ENCODE measurements at regions not wholly inside any gene's neighbourhood (a gene's known extent, or its start where the extent isn't known, plus 50 kb on each side); places are given as distances from the start of the nearest gene placed in this dataset.

DNA sequence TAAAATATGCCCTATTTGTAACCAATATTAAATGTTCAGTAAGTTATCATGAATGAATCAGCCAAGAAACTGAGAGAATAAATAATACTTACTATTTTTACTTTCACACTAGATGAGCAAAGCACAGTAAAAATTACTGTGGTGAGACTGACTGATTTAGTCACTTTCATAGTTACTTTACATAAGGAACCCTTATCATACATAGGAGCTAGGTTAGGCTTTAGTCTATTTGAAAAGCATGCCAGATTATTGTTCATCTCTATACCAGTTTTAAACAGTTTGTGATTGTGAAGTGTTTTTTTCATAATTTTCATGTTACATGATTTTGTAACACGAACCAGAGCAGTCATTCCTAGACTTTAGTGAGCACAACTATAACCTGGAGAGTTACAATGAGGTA lies 80.7 kb upstream of the MAGI2 start:
- TF ChIP-seq, protein P1, sequence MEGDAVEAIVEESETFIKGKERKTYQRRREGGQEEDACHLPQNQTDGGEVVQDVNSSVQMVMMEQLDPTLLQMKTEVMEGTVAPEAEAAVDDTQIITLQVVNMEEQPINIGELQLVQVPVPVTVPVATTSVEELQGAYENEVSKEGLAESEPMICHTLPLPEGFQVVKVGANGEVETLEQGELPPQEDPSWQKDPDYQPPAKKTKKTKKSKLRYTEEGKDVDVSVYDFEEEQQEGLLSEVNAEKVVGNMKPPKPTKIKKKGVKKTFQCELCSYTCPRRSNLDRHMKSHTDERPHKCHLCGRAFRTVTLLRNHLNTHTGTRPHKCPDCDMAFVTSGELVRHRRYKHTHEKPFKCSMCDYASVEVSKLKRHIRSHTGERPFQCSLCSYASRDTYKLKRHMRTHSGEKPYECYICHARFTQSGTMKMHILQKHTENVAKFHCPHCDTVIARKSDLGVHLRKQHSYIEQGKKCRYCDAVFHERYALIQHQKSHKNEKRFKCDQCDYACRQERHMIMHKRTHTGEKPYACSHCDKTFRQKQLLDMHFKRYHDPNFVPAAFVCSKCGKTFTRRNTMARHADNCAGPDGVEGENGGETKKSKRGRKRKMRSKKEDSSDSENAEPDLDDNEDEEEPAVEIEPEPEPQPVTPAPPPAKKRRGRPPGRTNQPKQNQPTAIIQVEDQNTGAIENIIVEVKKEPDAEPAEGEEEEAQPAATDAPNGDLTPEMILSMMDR (IDR thresholded peaks at IDR 0.05): no peak
- TF ChIP-seq POLR2A (IDR thresholded peaks at IDR 0.05): no peak

Data from prostate gland (tissue), 2 donors.